Esophagus squamous epithelium (tissue), 5 donors: ENCODE measurements at regions not wholly inside any gene's neighbourhood (a gene's known extent, or its start where the extent isn't known, plus 50 kb on each side); places are given as distances from the start of the nearest gene placed in this dataset.
"Not testable (repeated sequence)": the region's sequence is repeated elsewhere in the genome, so short reads cannot be mapped to it uniquely, and the experiment has no call there.

ENCODE experiments used
- DNase-seq: peaks from one replicate; lab custom pipeline; 2025; lab: John Stamatoyannopoulos, UW
- H3K27ac ChIP-seq, 4 donors: fragments of 200-600 bp; sonication (generic); one replicate each; pipeline ENCODE4 v1.5.1; 2016 to 2019; ENCODE audit warnings: mild to moderate bottlenecking in 1 of 4
- H3K27me3 ChIP-seq, 4 donors: fragments of 200-600 bp; sonication (generic); 1 replicate in 3 of 4; 2 replicates in 1 of 4; pipeline versions ENCODE4 v1.5.1 to v1.6.0; 2017 to 2021; ENCODE audit warnings: antibody characterized with exemption in 1 of 4
- H3K36me3 ChIP-seq, 3 donors: fragments of 200-600 bp; sonication (generic); one replicate each; pipeline ENCODE4 v1.5.1; 2016 to 2019
- H3K4me1 ChIP-seq, 3 donors: fragments of 200-600 bp; sonication (generic); one replicate each; pipeline ENCODE4 v1.5.1; 2017 to 2019
- H3K4me3 ChIP-seq, 4 donors: fragments of 200-600 bp; sonication (generic); 1 replicate in 3 of 4; 2 replicates in 1 of 4; pipeline ENCODE4 v1.5.1; 2016 to 2019; ENCODE audit warnings: mild to moderate bottlenecking in 2 of 4, moderate library complexity in 1 of 4
- H3K9me3 ChIP-seq, 3 donors: fragments of 200-600 bp; sonication (generic); one replicate each; pipeline ENCODE4 v1.5.1; 2016 to 2019
- POLR2A ChIP-seq, 4 donors: fragments of 450-650 bp; IDR thresholded peaks; one replicate each; pipeline ENCODE4 v1.6.1; 2017; ENCODE audit warnings: antibody characterized with exemption in 4 of 4, mild to moderate bottlenecking in 4 of 4, moderate library complexity in 3 of 4
- WGBS, 2 donors: methylation state at CpG; one replicate each; pipeline ENCODE4 v1.1.5; 2018; 5-methylcytosine and 5-hydroxymethylcytosine counted together
- intact Hi-C: fragments of 100-400 bp; cut with DNase I; formaldehyde crosslinking; loops from one replicate; pipeline ENCODE4 v1.15.0; 2022
- TF ChIP-seq, protein P1 (sequence below), 6 experiments: fragments of 450-650 bp in 4 of 6; fragments of 200-600 bp in 2 of 6; sonication (generic) in 2 of 6; IDR thresholded peaks; one replicate each; pipeline ENCODE4 v1.5.1; 2016 to 2019; ENCODE audit warnings: antibody characterized with exemption in 6 of 6, mild to moderate bottlenecking in 4 of 6, moderate library complexity in 4 of 6
- donor health status: DM: yes; HTN: yes; CAD: no.

DNA sequence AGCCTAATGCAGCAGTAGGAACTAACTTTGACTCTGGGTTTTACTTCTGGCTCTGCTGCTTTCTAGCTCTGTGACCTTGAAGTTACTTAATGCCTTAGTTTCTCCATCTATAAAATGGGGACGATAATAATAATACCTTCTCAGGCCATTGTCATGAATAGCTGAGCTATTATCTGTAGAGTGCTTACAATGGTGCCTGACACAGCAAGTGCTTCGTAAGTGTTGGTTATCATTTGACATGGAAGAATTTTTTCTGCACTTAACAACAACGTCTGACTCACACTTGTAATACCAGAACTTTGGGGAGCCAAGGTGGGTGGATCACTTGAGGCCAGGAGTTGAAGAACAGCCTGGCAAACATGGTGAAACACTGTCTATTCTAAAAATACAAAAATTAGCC is 140.5 kb downstream of the ARL4A start:
- no peak for TF ChIP-seq POLR2A (IDR thresholded peaks at IDR 0.05)
- TF ChIP-seq, protein P1, sequence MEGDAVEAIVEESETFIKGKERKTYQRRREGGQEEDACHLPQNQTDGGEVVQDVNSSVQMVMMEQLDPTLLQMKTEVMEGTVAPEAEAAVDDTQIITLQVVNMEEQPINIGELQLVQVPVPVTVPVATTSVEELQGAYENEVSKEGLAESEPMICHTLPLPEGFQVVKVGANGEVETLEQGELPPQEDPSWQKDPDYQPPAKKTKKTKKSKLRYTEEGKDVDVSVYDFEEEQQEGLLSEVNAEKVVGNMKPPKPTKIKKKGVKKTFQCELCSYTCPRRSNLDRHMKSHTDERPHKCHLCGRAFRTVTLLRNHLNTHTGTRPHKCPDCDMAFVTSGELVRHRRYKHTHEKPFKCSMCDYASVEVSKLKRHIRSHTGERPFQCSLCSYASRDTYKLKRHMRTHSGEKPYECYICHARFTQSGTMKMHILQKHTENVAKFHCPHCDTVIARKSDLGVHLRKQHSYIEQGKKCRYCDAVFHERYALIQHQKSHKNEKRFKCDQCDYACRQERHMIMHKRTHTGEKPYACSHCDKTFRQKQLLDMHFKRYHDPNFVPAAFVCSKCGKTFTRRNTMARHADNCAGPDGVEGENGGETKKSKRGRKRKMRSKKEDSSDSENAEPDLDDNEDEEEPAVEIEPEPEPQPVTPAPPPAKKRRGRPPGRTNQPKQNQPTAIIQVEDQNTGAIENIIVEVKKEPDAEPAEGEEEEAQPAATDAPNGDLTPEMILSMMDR (IDR thresholded peaks at IDR 0.05) = no peak
- Histone ChIP-seq H3K4me1 (peaks cover 0 to 11% (median 3%) of the 10 kb centered on the region in 3 donors), H3K4me3 (no peak overlapping the region), H3K9me3 (no peaks in the 10 kb centered on the region), H3K36me3 (no peaks in the 10 kb centered on the region), H3K27me3 (no peaks in the 10 kb centered on the region), H3K27ac (peak overlapping the region in 2 of 4 donors; percentile 60 to 73)
- 41 to 43% methylated on average over 3 of the region's 3 CpGs for WGBS, 2 donors
- DNase-seq = no peak
- intact Hi-C loops = no loop called here

DNA sequence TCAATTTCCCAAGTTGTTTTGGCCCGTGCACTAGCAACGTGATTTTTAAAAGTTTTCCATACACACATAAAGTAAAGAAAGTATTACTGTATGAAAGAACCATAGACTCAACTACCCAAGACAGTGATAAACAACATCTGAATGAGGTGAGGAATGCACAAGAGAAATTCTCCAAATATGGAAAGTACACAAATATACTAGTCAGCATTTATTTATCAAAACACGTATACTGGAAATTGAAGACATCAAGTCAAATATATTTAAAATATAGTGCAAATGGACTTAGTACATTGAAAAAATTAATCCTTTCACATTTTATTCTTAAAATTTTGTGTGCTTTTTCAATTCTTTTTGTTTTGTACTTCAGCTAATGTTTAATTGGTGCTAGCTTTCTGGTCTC is 143.6 kb downstream of the ARL4A start:
- DNase-seq = no peak
- H3K27me3 ChIP-seq = no peaks in the 10 kb centered on the region
- peaks cover 0 to 11% (median 3%) of the 10 kb centered on the region in 3 donors for H3K4me1 ChIP-seq
- H3K9me3 ChIP-seq = peaks cover 0 to 8% (median 8%) of the 10 kb centered on the region in 3 donors
- H3K27ac ChIP-seq = no peak overlapping the region
- no peaks in the 10 kb centered on the region for H3K36me3 ChIP-seq
- intact Hi-C loops = no loop called here
- TF ChIP-seq, protein P1 (IDR thresholded peaks at IDR 0.05) = no peak
- TF ChIP-seq POLR2A (IDR thresholded peaks at IDR 0.05) = no peak
- 83 to 89% methylated on average over 3 of the region's 3 CpGs for WGBS, 2 donors
- no peak overlapping the region for H3K4me3 ChIP-seq

DNA sequence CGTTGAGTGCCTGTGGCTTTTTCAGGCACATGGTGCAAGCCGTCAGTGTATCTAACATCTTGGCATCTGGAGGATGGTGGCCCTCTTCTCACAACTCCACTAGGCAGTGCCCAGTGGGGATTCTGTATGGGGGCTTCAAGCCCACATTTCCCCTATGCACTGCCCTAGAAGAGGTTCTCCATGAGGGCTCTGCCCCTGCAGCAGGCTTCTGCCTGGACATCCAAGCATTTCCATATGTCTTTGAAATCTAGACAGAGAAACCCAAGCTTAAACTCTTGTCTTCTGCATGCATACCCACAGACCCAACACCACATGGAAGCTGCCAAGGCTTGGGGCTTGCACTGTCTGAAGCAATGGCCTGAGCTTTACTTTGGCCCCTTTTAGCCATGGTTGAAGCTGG is 146.4 kb downstream of the ARL4A start:
- Histone ChIP-seq H3K4me3 (no peak overlapping the region), H3K27ac (no peak overlapping the region), H3K9me3 (peaks cover 0 to 8% (median 8%) of the 10 kb centered on the region in 3 donors), H3K27me3 (no peaks in the 10 kb centered on the region), H3K36me3 (no peaks in the 10 kb centered on the region), H3K4me1 (no peaks in the 10 kb centered on the region)
- 100% methylated on average over 1 to 2 of the region's 2 CpGs for WGBS, 2 donors
- TF ChIP-seq, protein P1 (IDR thresholded peaks at IDR 0.05) = no peak
- intact Hi-C loops = no loop called here
- no peak for DNase-seq

DNA sequence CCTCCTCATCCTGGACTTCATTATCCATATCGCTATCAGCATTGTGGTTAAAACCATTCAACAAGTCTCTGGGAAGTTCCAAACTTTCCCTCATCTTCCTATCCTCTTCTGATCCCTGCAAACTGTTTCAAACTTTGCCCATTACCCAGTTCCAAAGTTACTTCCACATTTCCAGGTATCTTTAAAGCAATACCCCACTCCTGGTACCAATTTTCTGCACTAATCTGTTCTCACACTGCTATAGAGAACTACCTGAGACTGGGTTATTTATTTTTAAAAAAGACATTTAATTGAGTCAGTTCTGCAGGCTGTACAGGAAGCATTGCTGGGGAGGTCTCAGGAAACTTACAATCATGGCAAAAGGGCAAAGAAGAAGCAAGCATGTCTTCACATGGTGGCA is 147.3 kb downstream of the ARL4A start:
- H3K4me3 ChIP-seq = no peak overlapping the region

DNA sequence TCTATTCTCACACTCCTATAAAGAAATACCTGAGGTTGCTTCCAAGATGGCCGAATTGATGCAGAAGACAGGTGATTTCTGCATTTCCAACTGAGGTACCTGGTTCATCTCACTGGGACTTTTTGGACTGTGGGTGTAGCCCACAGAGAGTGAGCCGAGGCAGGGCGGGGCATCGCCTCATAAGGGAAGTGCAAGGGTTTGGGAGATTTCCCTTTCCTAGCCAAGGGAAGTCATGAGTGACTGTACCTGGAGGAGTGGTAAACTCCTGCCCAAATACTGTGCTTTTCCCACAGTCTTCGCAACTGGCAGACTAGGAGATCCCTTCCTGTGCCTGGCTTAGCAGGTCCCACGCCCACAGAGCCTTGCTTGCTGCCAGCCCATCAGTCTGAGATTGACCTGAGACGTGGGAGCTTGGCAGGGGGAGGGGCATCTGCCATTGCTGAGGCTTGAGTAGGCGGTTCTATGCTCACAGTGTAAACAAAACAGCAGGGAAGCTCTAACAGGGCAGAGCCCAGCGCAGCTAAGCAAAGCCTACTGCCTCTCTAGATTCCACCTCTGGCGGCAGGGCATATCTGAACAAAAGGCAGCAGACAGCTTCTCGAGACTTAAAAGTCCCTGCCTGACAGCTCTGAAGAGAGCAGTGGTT is 152.2 kb downstream of the ARL4A start:
- no peak overlapping the region for H3K4me3 ChIP-seq
- H3K36me3 ChIP-seq = no peaks in the 10 kb centered on the region
- peak overlapping the region; percentile 52 to 74 (median 70) for H3K27ac ChIP-seq
- no peaks in the 10 kb centered on the region for H3K27me3 ChIP-seq
- TF ChIP-seq, protein P1 (IDR thresholded peaks at IDR 0.05) = no peak
- no peak for TF ChIP-seq POLR2A (IDR thresholded peaks at IDR 0.05)
- 62 to 66% methylated on average over 4 to 8 of the region's 11 CpGs for WGBS, 2 donors
- H3K9me3 ChIP-seq = peaks cover 0 to 5% (median 3%) of the 10 kb centered on the region in 3 donors
- peaks cover 0 to 15% (median 0%) of the 10 kb centered on the region in 3 donors for H3K4me1 ChIP-seq
- DNase-seq = no peak
- intact Hi-C loops = no loop called here

More for the DNA sequence above, 147.3 kb downstream of the ARL4A start:
- DNase-seq = no peak
- WGBS, 2 donors = 87 to 89% methylated on average over 1 of the region's 1 CpG
- no peaks in the 10 kb centered on the region for H3K36me3 ChIP-seq
- peaks cover 0 to 8% (median 8%) of the 10 kb centered on the region in 3 donors for H3K9me3 ChIP-seq
- no peaks in the 10 kb centered on the region for H3K27me3 ChIP-seq
- peaks cover 0 to 2% (median 0%) of the 10 kb centered on the region in 3 donors for H3K4me1 ChIP-seq
- no peak overlapping the region for H3K27ac ChIP-seq
- intact Hi-C loops = no loop called here
- TF ChIP-seq, protein P1 (IDR thresholded peaks at IDR 0.05) = no peak
- TF ChIP-seq POLR2A (IDR thresholded peaks at IDR 0.05) = no peak

DNA sequence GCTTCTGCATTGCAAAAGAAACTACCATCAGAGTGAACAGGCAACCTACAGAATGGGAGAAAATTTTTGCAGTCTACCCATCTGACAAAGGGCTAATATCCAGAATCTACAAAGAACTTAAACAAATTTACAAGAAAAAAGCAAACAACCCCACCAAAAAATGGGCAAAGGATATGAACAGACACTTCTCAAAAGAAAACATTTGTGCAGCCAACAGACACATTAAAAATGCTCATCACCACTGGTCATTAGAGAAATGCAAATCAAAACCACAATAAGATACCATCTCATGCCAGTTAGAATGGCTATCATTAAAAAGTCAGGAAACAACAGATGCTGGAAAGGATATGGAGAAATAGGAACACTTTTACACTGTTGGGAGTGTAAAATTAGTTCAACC is 157.3 kb downstream of the ARL4A start:
- H3K27ac ChIP-seq, H3K27me3 ChIP-seq, intact Hi-C loops, DNase-seq, H3K36me3 ChIP-seq, H3K4me3 ChIP-seq: not testable (repeated sequence)
- peaks cover 0 to 13% (median 0%) of the 10 kb centered on the region in 3 donors for H3K4me1 ChIP-seq
- peaks cover 0 to 29% (median 14%) of the 10 kb centered on the region in 3 donors for H3K9me3 ChIP-seq
